ENCODE measurements at regions not wholly inside any gene's neighbourhood (a gene's known extent, or its start where the extent isn't known, plus 50 kb on each side); places are given as distances from the start of the nearest gene placed in this dataset.

DNA sequence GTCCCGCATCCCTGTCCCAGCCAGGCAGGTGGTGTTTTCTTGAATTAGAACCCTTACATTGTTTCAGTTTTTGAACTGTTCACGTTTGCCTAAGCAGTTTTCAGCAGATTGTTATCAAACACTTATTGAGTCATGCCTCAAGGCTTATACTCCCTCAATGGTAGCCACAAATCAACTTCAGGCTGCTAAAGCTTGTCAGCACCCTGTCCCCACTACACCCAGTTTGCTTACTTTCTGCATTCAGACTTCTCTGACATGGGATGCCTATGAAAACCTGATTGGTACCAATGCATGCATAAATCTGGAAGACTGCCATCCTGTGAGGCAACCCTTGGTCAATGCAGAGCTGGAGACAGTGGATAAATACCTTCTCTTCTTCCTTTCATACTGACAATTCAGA lies 225.4 kb downstream of the BTG1 start:
- Histone ChIP-seq H3K27ac (no peak overlapping the region), H3K9me3 (no peaks in the 10 kb centered on the region), H3K36me3 (no peaks in the 10 kb centered on the region), H3K4me1 (no peaks in the 10 kb centered on the region), H3K27me3 (no peaks in the 10 kb centered on the region), H3K4me3 (no peak overlapping the region)
- intact Hi-C loops (cut with DNase I), result no loop called here
- no peak for DNase-seq
- WGBS, 2 donors, result 78 to 80% methylated on average over 2 of the region's 2 CpGs
- no peak for TF ChIP-seq POLR2A (IDR thresholded peaks at IDR 0.05)
- no peak for TF ChIP-seq POLR2AphosphoS5 (IDR thresholded peaks at IDR 0.05)
- TF ChIP-seq EP300 (IDR thresholded peaks at IDR 0.05), result no peak
- TF ChIP-seq, protein P1, sequence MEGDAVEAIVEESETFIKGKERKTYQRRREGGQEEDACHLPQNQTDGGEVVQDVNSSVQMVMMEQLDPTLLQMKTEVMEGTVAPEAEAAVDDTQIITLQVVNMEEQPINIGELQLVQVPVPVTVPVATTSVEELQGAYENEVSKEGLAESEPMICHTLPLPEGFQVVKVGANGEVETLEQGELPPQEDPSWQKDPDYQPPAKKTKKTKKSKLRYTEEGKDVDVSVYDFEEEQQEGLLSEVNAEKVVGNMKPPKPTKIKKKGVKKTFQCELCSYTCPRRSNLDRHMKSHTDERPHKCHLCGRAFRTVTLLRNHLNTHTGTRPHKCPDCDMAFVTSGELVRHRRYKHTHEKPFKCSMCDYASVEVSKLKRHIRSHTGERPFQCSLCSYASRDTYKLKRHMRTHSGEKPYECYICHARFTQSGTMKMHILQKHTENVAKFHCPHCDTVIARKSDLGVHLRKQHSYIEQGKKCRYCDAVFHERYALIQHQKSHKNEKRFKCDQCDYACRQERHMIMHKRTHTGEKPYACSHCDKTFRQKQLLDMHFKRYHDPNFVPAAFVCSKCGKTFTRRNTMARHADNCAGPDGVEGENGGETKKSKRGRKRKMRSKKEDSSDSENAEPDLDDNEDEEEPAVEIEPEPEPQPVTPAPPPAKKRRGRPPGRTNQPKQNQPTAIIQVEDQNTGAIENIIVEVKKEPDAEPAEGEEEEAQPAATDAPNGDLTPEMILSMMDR (IDR thresholded peaks at IDR 0.05), result no peak

DNA sequence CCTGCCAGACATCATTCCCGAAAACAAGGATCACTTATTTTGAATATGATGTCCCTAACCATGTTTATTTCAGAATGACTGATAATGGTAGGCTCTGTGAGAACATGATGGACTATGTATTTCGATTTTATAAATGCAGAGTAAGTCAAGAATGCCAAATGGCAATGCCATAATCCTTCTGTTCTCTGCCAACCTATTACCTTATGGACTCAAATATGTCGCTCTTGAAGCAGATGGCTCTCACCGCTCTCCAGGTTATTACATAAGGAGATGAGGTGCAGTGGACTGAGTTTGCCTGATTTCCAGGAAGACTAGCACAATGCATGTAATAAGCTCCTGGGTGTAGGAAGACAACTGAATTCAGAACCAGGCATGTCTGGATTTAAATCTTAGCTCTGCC lies 227.2 kb downstream of the BTG1 start:
- no peak for DNase-seq
- Histone ChIP-seq H3K36me3 (no peaks in the 10 kb centered on the region), H3K27me3 (no peaks in the 10 kb centered on the region), H3K4me3 (no peak overlapping the region), H3K27ac (no peak overlapping the region), H3K9me3 (no peaks in the 10 kb centered on the region), H3K4me1 (no peaks in the 10 kb centered on the region)
- TF ChIP-seq POLR2AphosphoS5 (IDR thresholded peaks at IDR 0.05) (no peak), EP300 (IDR thresholded peaks at IDR 0.05) (no peak), POLR2A (IDR thresholded peaks at IDR 0.05) (no peak)
- TF ChIP-seq, protein P1 (IDR thresholded peaks at IDR 0.05), result no peak
- intact Hi-C loops (cut with DNase I), result no loop called here
- 92 to 93% methylated on average over 4 of the region's 4 CpGs for WGBS, 2 donors

DNA sequence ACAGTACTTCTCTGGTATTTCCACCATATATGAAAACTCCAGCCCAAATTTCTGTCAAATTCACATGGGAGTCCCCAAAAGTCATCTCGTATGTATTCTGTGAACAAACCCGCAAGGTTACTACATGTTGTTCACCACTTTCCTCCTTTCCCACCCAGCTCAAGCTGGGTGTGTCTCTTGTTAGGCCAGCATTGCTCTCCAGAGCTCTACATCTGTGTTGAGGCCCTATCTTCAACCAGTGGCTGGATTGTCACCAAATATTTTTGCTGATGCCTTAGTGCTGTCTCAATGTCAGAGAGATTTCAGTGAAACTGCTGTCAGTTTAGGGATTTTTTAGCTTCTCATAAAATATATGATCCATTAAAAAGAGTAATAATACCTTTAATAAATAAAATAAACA lies 230.9 kb downstream of the BTG1 start:
- Histone ChIP-seq H3K4me1 (no peaks in the 10 kb centered on the region), H3K27ac (no peak overlapping the region), H3K36me3 (no peaks in the 10 kb centered on the region), H3K9me3 (no peaks in the 10 kb centered on the region), H3K27me3 (no peaks in the 10 kb centered on the region), H3K4me3 (no peak overlapping the region)
- TF ChIP-seq, protein P1 (IDR thresholded peaks at IDR 0.05), result no peak
- DNase-seq, result no peak
- intact Hi-C loops (cut with DNase I), result no loop called here
- 95 to 96% methylated on average over 2 of the region's 2 CpGs for WGBS, 2 donors

DNA sequence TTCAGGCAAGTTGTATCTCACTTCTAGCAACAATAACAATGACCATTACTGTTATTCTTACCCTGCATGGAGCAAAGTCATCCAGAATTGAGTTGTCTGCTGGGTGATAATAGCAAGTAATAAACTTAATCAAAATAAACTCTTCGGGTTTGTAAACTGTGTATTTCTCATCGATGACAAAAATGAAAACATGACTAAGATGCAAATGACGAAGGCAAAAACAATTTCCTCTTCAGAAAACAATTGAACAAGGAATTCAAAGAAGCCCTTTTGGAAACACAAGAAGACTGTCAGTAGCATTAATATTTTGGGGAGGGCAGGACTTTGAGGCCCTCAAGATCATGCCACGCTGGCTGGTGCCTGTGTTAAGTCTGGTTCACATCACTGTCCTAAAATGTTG lies 232.0 kb downstream of the BTG1 start:
- WGBS, 2 donors, result 80 to 87% methylated on average over 4 of the region's 4 CpGs
- Histone ChIP-seq H3K4me3 (no peak overlapping the region), H3K4me1 (no peaks in the 10 kb centered on the region), H3K27ac (no peak overlapping the region), H3K36me3 (no peaks in the 10 kb centered on the region), H3K27me3 (no peaks in the 10 kb centered on the region), H3K9me3 (no peaks in the 10 kb centered on the region)
- intact Hi-C loops (cut with DNase I), result no loop called here
- no peak for DNase-seq
- no peak for TF ChIP-seq EP300 (IDR thresholded peaks at IDR 0.05)
- TF ChIP-seq POLR2AphosphoS5 (IDR thresholded peaks at IDR 0.05), result no peak
- no peak for TF ChIP-seq POLR2A (IDR thresholded peaks at IDR 0.05)
- TF ChIP-seq, protein P1 (IDR thresholded peaks at IDR 0.05), result no peak

DNA sequence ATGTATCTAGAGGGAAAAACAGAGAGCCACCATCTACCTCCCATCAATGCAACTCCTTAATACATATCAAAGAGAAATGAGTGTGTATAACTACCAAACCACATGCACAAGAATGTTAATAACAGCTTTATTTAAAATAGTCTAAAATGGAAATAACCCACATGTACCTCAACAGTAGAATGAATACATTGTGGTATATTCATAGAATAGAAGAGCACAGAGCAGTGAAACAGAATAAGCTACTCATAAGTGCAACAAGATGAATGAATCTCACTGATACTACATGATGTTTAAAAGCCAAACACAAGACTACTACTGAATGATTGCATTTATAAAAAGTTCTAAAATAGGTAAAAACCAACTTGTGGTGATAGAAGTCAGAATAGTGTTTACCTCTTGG lies 232.5 kb downstream of the BTG1 start:
- Histone ChIP-seq H3K4me3 (no peak overlapping the region), H3K27ac (no peak overlapping the region), H3K36me3 (no peaks in the 10 kb centered on the region), H3K9me3 (no peaks in the 10 kb centered on the region), H3K4me1 (no peaks in the 10 kb centered on the region), H3K27me3 (no peaks in the 10 kb centered on the region)
- no peak for DNase-seq
- intact Hi-C loops (cut with DNase I), result no loop called here
- TF ChIP-seq EP300 (IDR thresholded peaks at IDR 0.05) (no peak), POLR2A (IDR thresholded peaks at IDR 0.05) (no peak), POLR2AphosphoS5 (IDR thresholded peaks at IDR 0.05) (no peak)
- TF ChIP-seq, protein P1 (IDR thresholded peaks at IDR 0.05), result no peak

Measured in sigmoid colon (tissue), 6 donors.